ENCODE measurements at regions not wholly inside any gene's neighbourhood (a gene's known extent, or its start where the extent isn't known, plus 50 kb on each side); places are given as distances from the start of the nearest gene placed in this dataset.
"Not testable (repeated sequence)": the region's sequence is repeated elsewhere in the genome, so short reads cannot be mapped to it uniquely, and the experiment has no call there.

- intact Hi-C loops (cut with DNase I) = no loop called here
- no peak overlapping the region for H3K4me3 ChIP-seq
- peaks cover 0 to 7% of the 10 kb centered on the region in 2 donors for H3K9me3 ChIP-seq
- H3K36me3 ChIP-seq = no peaks in the 10 kb centered on the region
- no peaks in the 10 kb centered on the region for H3K4me1 ChIP-seq
- TF ChIP-seq CTCF (IDR thresholded peaks at IDR 0.05) = no peak
- no peak overlapping the region for H3K27ac ChIP-seq
- no peak for DNase-seq (ENCODE audit: low spot score in 2 of 2)
- no peaks in the 10 kb centered on the region for H3K27me3 ChIP-seq
These were observed 210.5 kb upstream of the KIT start for GRCh38 chr4:54447304-54447703.

- Histone ChIP-seq H3K9me3 (peaks cover 0 to 7% of the 10 kb centered on the region in 2 donors), H3K4me3 (no peak overlapping the region), H3K36me3 (no peaks in the 10 kb centered on the region), H3K27me3 (no peaks in the 10 kb centered on the region), H3K27ac (no peak overlapping the region), H3K4me1 (no peaks in the 10 kb centered on the region)
- DNase-seq (ENCODE audit: low spot score in 2 of 2) = no peak
- TF ChIP-seq CTCF (IDR thresholded peaks at IDR 0.05) = no peak
- intact Hi-C loops (cut with DNase I) = no loop called here
These were observed 207.8 kb upstream of the KIT start for GRCh38 chr4:54449999-54450398.

- H3K27me3 ChIP-seq; H3K27ac ChIP-seq; H3K4me1 ChIP-seq; H3K36me3 ChIP-seq; intact Hi-C loops (cut with DNase I); H3K4me3 ChIP-seq; DNase-seq (ENCODE audit: low spot score in 2 of 2): not testable (repeated sequence)
- peaks cover 0 to 12% of the 10 kb centered on the region in 2 donors for H3K9me3 ChIP-seq
These were observed 190.8 kb upstream of the KIT start for GRCh38 chr4:54466960-54467359.

GRCh38 chr4:54473077-54473545 is 184.6 kb upstream of the KIT start:
- Histone ChIP-seq H3K27ac (no peak overlapping the region), H3K4me1 (no peaks in the 10 kb centered on the region), H3K9me3 (peaks cover 0 to 3% of the 10 kb centered on the region in 2 donors), H3K4me3 (no peak overlapping the region), H3K36me3 (no peaks in the 10 kb centered on the region), H3K27me3 (no peaks in the 10 kb centered on the region)
- intact Hi-C loops (cut with DNase I) = no loop called here
- no peak for DNase-seq (ENCODE audit: low spot score in 2 of 2)
- TF ChIP-seq CTCF (IDR thresholded peaks at IDR 0.05) = no peak

- Histone ChIP-seq H3K27ac (no peak overlapping the region), H3K4me1 (no peaks in the 10 kb centered on the region), H3K36me3 (no peaks in the 10 kb centered on the region), H3K27me3 (no peaks in the 10 kb centered on the region), H3K4me3 (no peak overlapping the region), H3K9me3 (peaks cover 0 to 3% of the 10 kb centered on the region in 2 donors)
- intact Hi-C loops (cut with DNase I) = no loop called here
- DNase-seq (ENCODE audit: low spot score in 2 of 2) = no peak
- no peak for TF ChIP-seq CTCF (IDR thresholded peaks at IDR 0.05)
These were observed 184.0 kb upstream of the KIT start for GRCh38 chr4:54473798-54474197.

- no peak for DNase-seq (ENCODE audit: low spot score in 2 of 2)
- intact Hi-C loops (cut with DNase I) = no loop called here
- H3K27ac ChIP-seq = no peak overlapping the region
- H3K4me3 ChIP-seq = no peak overlapping the region
- TF ChIP-seq CTCF (IDR thresholded peaks at IDR 0.05) = no peak
- no peaks in the 10 kb centered on the region for H3K4me1 ChIP-seq
- H3K9me3 ChIP-seq = peaks cover 0 to 15% of the 10 kb centered on the region in 2 donors
- no peaks in the 10 kb centered on the region for H3K27me3 ChIP-seq
- no peaks in the 10 kb centered on the region for H3K36me3 ChIP-seq
These were observed 182.2 kb upstream of the KIT start for GRCh38 chr4:54475546-54475945.
